Stomach (tissue), 8 donors: ENCODE measurements at regions not wholly inside any gene's neighbourhood (a gene's known extent, or its start where the extent isn't known, plus 50 kb on each side); places are given as distances from the start of the nearest gene placed in this dataset.
A peak's percentile ranks its signal among the peaks of the same experiment; 100 is the strongest.

Source experiments
- DNase-seq, 2 donors: peaks; one replicate each; pipeline versions ENCODE4 v3.0.0 to v3.0.0-alpha.2; 2013 to 2019
- H3K27ac ChIP-seq, 5 donors: fragments of 200-600 bp in 4 of 5; sonication (generic) in 4 of 5; one replicate each; pipeline ENCODE4 v1.5.1; 2013 to 2019; ENCODE audit warnings: mild to moderate bottlenecking in 1 of 5, moderate library complexity in 1 of 5
- H3K27me3 ChIP-seq, 3 donors: fragments of 200-600 bp; sonication (generic); one replicate each; pipeline ENCODE4 v1.5.1; 2017 to 2019; ENCODE audit warnings: mixed run types in 1 of 3
- H3K36me3 ChIP-seq, 4 donors: fragments of 200-600 bp; sonication (generic); 1 replicate in 3 of 4; 2 replicates in 1 of 4; pipeline ENCODE4 v1.5.1; 2016 to 2019
- H3K4me1 ChIP-seq, 4 donors: fragments of 200-600 bp; sonication (generic); one replicate each; pipeline ENCODE4 v1.5.1; 2016 to 2019
- H3K4me3 ChIP-seq, 4 donors: fragments of 200-600 bp; sonication (generic) in 3 of 4; one replicate each; pipeline ENCODE4 v1.5.1; 2016 to 2019; ENCODE audit warnings: mild to moderate bottlenecking in 1 of 4
- H3K9me3 ChIP-seq, 4 donors: fragments of 200-600 bp; sonication (generic); one replicate each; pipeline ENCODE4 v1.5.1; 2016 to 2019
- CTCF ChIP-seq, 7 experiments: fragments of 450-650 bp in 4 of 7; fragments of 200-600 bp in 3 of 7; sonication (generic) in 3 of 7; IDR thresholded peaks; one replicate each; pipeline ENCODE4 v1.5.1; 2016 to 2019; ENCODE audit warnings: antibody characterized with exemption in 7 of 7, control low read depth in 2 of 7, mild to moderate bottlenecking in 1 of 7
- EP300 ChIP-seq: sonication (generic); formaldehyde crosslinking; IDR thresholded peaks from one replicate; pipeline ENCODE4 v1.6.1; 2017; ENCODE audit warnings: antibody characterized with exemption
- POLR2A ChIP-seq, 4 donors: fragments of 450-650 bp; IDR thresholded peaks; one replicate each; pipeline ENCODE4 v1.6.1; 2016; ENCODE audit warnings: antibody characterized with exemption in 4 of 4, control low read depth in 2 of 4, mild to moderate bottlenecking in 1 of 4, moderate library complexity in 1 of 4
- POLR2AphosphoS5 ChIP-seq, 3 donors: sonication (generic); formaldehyde crosslinking; IDR thresholded peaks; one replicate each; pipeline ENCODE4 v1.6.1; 2016; ENCODE audit warnings: antibody characterized with exemption in 3 of 3
- WGBS, 5 donors: extraction: QIAGEN DNeasy Blood & Tissue Kit in 3 of 5; methylation state at CpG; one replicate each; pipeline versions ENCODE4 v1.1.5 to v1.1.7; 2013 to 2018; 5-methylcytosine and 5-hydroxymethylcytosine counted together
- intact Hi-C: fragments of 100-400 bp; cut with DNase I; formaldehyde crosslinking; loops from one replicate; pipeline ENCODE4 v1.15.1; 2023; ENCODE audit warnings: low total_unique reads
- donor health status: healthy with polysubstance abuse.
- donor health status: Bipolar disorder and iron deficiency.
- donor health status: healthy.

DNA sequence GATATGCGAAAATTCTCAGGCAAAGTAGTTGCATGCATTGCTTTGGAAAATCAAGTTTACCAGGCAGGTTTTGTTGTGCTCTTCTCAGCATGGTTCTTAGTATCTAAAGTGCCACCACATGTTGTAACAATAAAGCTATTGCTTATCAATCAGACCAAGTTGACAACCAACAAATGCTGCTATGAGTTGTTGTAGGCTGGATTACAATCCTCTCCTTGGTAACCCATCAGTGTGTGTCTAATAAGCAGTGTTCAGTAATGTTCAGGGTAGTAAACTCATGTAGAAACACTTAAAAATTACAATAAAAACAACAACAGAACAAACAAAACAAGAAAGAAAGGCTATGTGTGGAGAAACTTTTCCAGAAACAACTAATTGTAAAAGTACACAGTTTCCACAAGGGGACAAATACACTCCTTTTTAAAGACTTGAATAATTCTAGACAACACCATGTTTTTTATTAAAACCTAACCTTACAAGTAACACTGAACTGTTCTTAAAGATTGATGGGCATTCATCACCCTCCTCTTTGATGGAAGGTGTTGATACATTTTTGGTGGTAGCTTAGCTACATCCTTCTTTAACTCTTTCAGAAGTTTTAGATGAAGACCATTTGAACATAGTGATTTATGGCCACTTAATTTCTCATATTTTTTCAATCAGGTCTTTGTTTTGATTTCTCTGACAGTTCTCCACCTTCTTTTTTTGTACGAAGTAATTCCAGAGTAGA, 370.9 kb upstream of the SEMA3A start:
- 84 to 95% (median 89%) methylated on average over 2 of the region's 2 CpGs for WGBS, 5 donors
- TF ChIP-seq EP300 = no peak
- Histone ChIP-seq H3K36me3 (no peaks in the 10 kb centered on the region), H3K27me3 (no peaks in the 10 kb centered on the region), H3K4me1 (no peaks in the 10 kb centered on the region), H3K9me3 (no peaks in the 10 kb centered on the region), H3K4me3 (no peak overlapping the region), H3K27ac (no peak overlapping the region)
- DNase-seq = no peak
- intact Hi-C loops = no loop called here

DNA sequence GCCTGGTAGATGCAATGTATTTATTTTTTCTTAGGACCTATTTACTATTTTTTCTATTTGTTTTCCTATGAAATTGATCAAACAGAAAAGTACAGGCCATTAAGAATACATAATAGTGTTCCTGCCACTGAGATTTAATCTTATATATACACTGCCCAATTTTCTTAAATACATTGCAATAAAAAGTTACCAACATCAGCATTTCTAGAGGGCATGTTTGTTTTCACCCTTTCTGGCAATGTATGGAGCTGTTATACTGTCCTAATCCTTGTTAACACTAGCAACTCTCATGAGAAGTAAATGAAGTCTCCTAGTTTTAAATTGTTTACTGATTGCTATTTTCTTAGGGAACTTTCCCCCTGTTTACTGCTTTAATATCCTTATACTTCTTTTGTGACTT, 359.1 kb upstream of the SEMA3A start:
- Histone ChIP-seq H3K36me3 (no peaks in the 10 kb centered on the region), H3K27ac (no peak overlapping the region), H3K27me3 (no peaks in the 10 kb centered on the region), H3K4me1 (no peaks in the 10 kb centered on the region), H3K4me3 (no peak overlapping the region), H3K9me3 (peaks cover 0 to 13% (median 4%) of the 10 kb centered on the region in 4 donors)
- intact Hi-C loops = no loop called here
- DNase-seq = no peak
- no peak for TF ChIP-seq POLR2A (IDR thresholded peaks at IDR 0.05)
- TF ChIP-seq EP300 = no peak
- no peak for TF ChIP-seq CTCF (IDR thresholded peaks at IDR 0.05)
- no peak for TF ChIP-seq POLR2AphosphoS5 (IDR thresholded peaks at IDR 0.05)

DNA sequence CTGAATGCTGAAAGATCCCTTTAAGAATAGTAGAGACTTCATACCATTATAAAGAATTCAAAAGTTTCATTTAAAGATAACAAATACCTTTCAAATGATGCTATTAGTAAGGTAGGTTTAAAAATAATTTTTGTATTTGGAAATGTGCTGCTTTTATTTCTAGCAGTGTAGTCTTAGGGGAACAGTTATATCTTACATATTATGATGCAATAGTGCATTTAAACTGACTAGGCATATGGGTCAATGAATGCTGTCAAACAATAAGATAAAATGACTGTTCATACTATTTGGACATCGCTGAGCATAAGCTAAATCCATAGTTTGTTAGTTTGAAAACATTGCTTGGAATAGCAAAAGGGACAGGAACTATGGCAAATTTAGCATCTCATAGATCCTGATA, 354.8 kb upstream of the SEMA3A start:
- Histone ChIP-seq H3K36me3 (no peaks in the 10 kb centered on the region), H3K27me3 (no peaks in the 10 kb centered on the region), H3K9me3 (no peaks in the 10 kb centered on the region), H3K27ac (no peak overlapping the region), H3K4me1 (no peaks in the 10 kb centered on the region), H3K4me3 (no peak overlapping the region)
- 0 to 91% (median 0%) methylated on average over 1 of the region's 1 CpG for WGBS, 5 donors
- DNase-seq = no peak
- no peak for TF ChIP-seq POLR2AphosphoS5 (IDR thresholded peaks at IDR 0.05)
- TF ChIP-seq EP300 = no peak
- TF ChIP-seq CTCF (IDR thresholded peaks at IDR 0.05) = no peak
- TF ChIP-seq POLR2A (IDR thresholded peaks at IDR 0.05) = no peak
- intact Hi-C loops = no loop called here

DNA sequence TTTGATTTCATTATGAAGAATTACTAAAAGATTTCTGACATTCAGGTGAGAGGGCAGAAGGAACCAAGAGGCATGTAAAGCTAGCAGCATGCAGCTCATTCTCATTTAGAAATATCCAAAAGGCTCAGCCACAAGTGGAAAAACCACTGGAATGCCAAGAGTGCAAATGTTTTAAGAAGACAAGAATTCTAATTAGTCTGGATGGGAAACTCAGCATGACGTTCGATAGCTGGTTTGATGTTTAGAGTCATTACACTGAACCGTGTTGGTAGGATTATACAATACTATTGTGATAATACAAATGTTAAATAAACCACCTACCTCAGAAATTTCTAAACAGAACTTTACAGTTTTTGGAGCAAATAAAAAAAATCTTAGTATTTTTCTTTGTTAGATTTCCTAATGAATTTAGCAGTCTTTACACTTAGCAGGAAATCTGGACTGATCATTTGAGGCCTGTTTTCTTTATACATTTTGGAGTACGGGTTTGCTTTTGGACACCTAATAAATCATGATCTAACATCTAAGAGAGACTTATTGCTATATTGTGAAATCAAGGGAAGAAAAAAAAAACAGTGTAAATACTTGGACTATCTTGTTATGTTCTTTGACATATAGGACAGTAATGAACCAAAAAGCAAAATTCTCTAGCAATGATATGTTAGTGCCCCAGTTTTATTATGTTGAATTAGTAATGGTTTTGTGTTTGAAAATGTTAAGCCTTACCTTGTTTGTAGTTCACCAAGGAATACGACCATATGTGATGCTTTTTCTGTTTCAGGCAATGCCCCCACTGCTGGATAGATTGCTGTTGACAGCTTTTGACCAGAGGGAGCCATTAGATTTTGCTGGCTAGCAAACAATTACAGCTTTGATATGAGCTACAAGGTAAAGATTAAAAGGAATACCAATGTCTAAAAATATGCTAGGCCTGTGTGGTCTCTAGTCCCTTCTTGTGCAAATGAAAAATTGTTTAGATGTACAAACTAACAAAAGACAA, 354.1 kb upstream of the SEMA3A start:
- Histone ChIP-seq H3K9me3 (no peaks in the 10 kb centered on the region), H3K27ac (no peak overlapping the region), H3K27me3 (no peaks in the 10 kb centered on the region), H3K4me1 (no peaks in the 10 kb centered on the region), H3K36me3 (no peaks in the 10 kb centered on the region), H3K4me3 (no peak overlapping the region)
- WGBS, 5 donors = 48 to 75% (median 65%) methylated on average over 5 of the region's 5 CpGs
- intact Hi-C loops = no loop called here
- no peak for TF ChIP-seq POLR2A (IDR thresholded peaks at IDR 0.05)
- TF ChIP-seq POLR2AphosphoS5 (IDR thresholded peaks at IDR 0.05) = no peak
- TF ChIP-seq EP300 = no peak
- TF ChIP-seq CTCF (IDR thresholded peaks at IDR 0.05) = no peak
- peak in 1 of 2 donors; percentile 13 for DNase-seq
